Mesenchymal stem cell (in vitro differentiated cells and primary cell): ENCODE measurements at regions not wholly inside any gene's neighbourhood (a gene's known extent, or its start where the extent isn't known, plus 50 kb on each side); places are given as distances from the start of the nearest gene placed in this dataset.

Experiments used
- DNase-seq: peaks from one replicate; pipeline ENCODE4 v3.0.0-alpha.2; 2013
- H2AFZ ChIP-seq: one replicate; pipeline ENCODE4 v1.6.1; 2013; ENCODE audit warnings: low read depth, mild to moderate bottlenecking, control low read depth, inconsistent platforms, low read length, moderate library complexity
- H2AK5ac ChIP-seq: 2 replicates; pipeline ENCODE4 v1.6.1; 2013; ENCODE audit warnings: low read length, moderate library complexity, mild to moderate bottlenecking, inconsistent platforms; ENCODE audit not compliant: severe bottlenecking
- H2BK120ac ChIP-seq: one replicate; pipeline ENCODE4 v1.6.1; 2013; ENCODE audit warnings: low read depth, mild to moderate bottlenecking, inconsistent platforms, low read length, moderate library complexity
- H2BK12ac ChIP-seq, 2 experiments: one replicate each; pipeline ENCODE4 v1.6.1; 2013; ENCODE audit warnings: inconsistent platforms in 2 of 2, low read length in 2 of 2, mild to moderate bottlenecking in 2 of 2, moderate library complexity in 2 of 2, control low read depth in 1 of 2
- H2BK15ac ChIP-seq: one replicate; pipeline ENCODE4 v1.6.1; 2013; ENCODE audit warnings: mild to moderate bottlenecking, low read depth, inconsistent platforms; ENCODE audit not compliant: poor library complexity, severe bottlenecking
- H2BK5ac ChIP-seq: 2 replicates; pipeline ENCODE4 v1.6.1; 2013; ENCODE audit warnings: low read depth, mild to moderate bottlenecking, low read length, control low read depth, inconsistent platforms; ENCODE audit not compliant: poor library complexity, severe bottlenecking
- H3K14ac ChIP-seq, 2 experiments: one replicate each; pipeline ENCODE4 v1.6.1; 2013; ENCODE audit warnings: inconsistent platforms in 2 of 2, low read length in 2 of 2, control low read depth in 1 of 2, mild to moderate bottlenecking in 1 of 2, moderate library complexity in 1 of 2
- H3K18ac ChIP-seq, 2 experiments: one replicate each; pipeline ENCODE4 v1.6.1; 2013; ENCODE audit warnings: inconsistent platforms in 2 of 2, low read length in 2 of 2, control low read depth in 1 of 2, low read depth in 1 of 2, mild to moderate bottlenecking in 1 of 2
- H3K23ac ChIP-seq, 2 experiments: one replicate each; pipeline ENCODE4 v1.6.1; 2013; ENCODE audit warnings: inconsistent platforms in 2 of 2, low read length in 2 of 2, mild to moderate bottlenecking in 2 of 2, moderate library complexity in 2 of 2, control low read depth in 1 of 2
- H3K27ac ChIP-seq: 2 replicates; pipeline ENCODE4 v1.5.1; 2013; ENCODE audit warnings: mild to moderate bottlenecking, moderate library complexity, low read length, control low read depth, inconsistent platforms; ENCODE audit not compliant: poor library complexity, severe bottlenecking
- H3K27me3 ChIP-seq, 2 experiments: 2 replicates each; pipeline versions ENCODE4 v1.6.1 to v1.7.0; 2013; ENCODE audit warnings: low read length in 2 of 2, mild to moderate bottlenecking in 2 of 2, moderate library complexity in 2 of 2, control low read depth in 1 of 2, inconsistent platforms in 1 of 2; ENCODE audit not compliant: control insufficient read depth in 1 of 2, insufficient read depth in 1 of 2
- H3K36me3 ChIP-seq, 2 experiments: 2 replicates each; pipeline versions ENCODE4 v1.6.1 to v1.7.0; 2013; ENCODE audit warnings: low read length in 2 of 2, control low read depth in 1 of 2, inconsistent platforms in 1 of 2, low read depth in 1 of 2, mild to moderate bottlenecking in 1 of 2; ENCODE audit not compliant: insufficient read depth in 2 of 2, control insufficient read depth in 1 of 2
- H3K4ac ChIP-seq, 2 experiments: one replicate each; pipeline ENCODE4 v1.6.1; 2013; ENCODE audit warnings: inconsistent platforms in 2 of 2, low read length in 2 of 2, mild to moderate bottlenecking in 2 of 2, moderate library complexity in 2 of 2, control low read depth in 1 of 2, low read depth in 1 of 2
- H3K4me1 ChIP-seq: 2 replicates; pipeline ENCODE4 v1.6.1; 2013; ENCODE audit warnings: low read depth, low read length, control low read depth; ENCODE audit not compliant: control insufficient read depth, insufficient read depth
- H3K4me2 ChIP-seq: 2 replicates; pipeline ENCODE4 v1.6.1; 2013; ENCODE audit warnings: low read length, mild to moderate bottlenecking, inconsistent platforms; ENCODE audit not compliant: poor library complexity, severe bottlenecking
- H3K4me3 ChIP-seq, 2 experiments: 2 replicates each; pipeline versions ENCODE4 v1.5.1 to v1.7.0; 2013; ENCODE audit warnings: low read length in 2 of 2, mild to moderate bottlenecking in 2 of 2, control low read depth in 1 of 2, low read depth in 1 of 2; ENCODE audit not compliant: insufficient read depth in 1 of 2
- H3K79me1 ChIP-seq: replicated peaks from 2 replicates; pipeline ENCODE4 v1.6.1; 2013; ENCODE audit warnings: mild to moderate bottlenecking, control low read depth, low read length, inconsistent platforms; ENCODE audit not compliant: poor library complexity, severe bottlenecking
- H3K9ac ChIP-seq: 2 replicates; pipeline ENCODE4 v1.7.0; 2013; ENCODE audit warnings: mild to moderate bottlenecking, low read length, moderate library complexity
- H3K9me3 ChIP-seq: 2 replicates; pipeline ENCODE4 v1.7.0; 2013; ENCODE audit warnings: mild to moderate bottlenecking, low read length; ENCODE audit not compliant: control insufficient read depth
- H4K8ac ChIP-seq: one replicate; pipeline ENCODE4 v1.6.1; 2013; ENCODE audit warnings: inconsistent platforms, mild to moderate bottlenecking, low read length, moderate library complexity
- H4K91ac ChIP-seq: one replicate; pipeline ENCODE4 v1.6.1; 2013; ENCODE audit warnings: mild to moderate bottlenecking, low read length, inconsistent platforms
- WGBS: methylation state at CpG from one replicate; pipeline ENCODE4 v1.1.7; 2013; ENCODE audit warnings: mixed read lengths; 5-methylcytosine and 5-hydroxymethylcytosine counted together

- Histone ChIP-seq H3K18ac (no peak overlapping the region), H2AK5ac (no peak overlapping the region), H3K4me1 (no peaks in the 10 kb centered on the region), H2BK120ac (no peak overlapping the region), H4K8ac (no peak overlapping the region), H3K79me1 (no peaks in the 10 kb centered on the region), H3K27ac (no peak overlapping the region), H2BK15ac (no peak overlapping the region), H3K4me2 (no peak overlapping the region), H2AFZ (no peak overlapping the region), H3K4ac (no peak overlapping the region), H3K23ac (no peak overlapping the region), H2BK5ac (no peak overlapping the region), H4K91ac (no peak overlapping the region), H3K14ac (no peak overlapping the region), H3K9me3 (no peaks in the 10 kb centered on the region), H3K4me3 (no peak overlapping the region), H3K27me3 (no peaks in the 10 kb centered on the region), H3K9ac (no peak overlapping the region), H3K36me3 (no peaks in the 10 kb centered on the region), H2BK12ac (no peak overlapping the region)
- DNase-seq: no peak
Observed at GRCh38 chr1:184186167-184186566, 134.6 kb downstream of the TSEN15 start.

GRCh38 chr1:184187097-184187496 lies 135.6 kb downstream of the TSEN15 start:
- 100% methylated on average over 1 of the region's 3 CpGs for WGBS
- Histone ChIP-seq H3K4me3 (no peak overlapping the region), H2BK15ac (no peak overlapping the region), H3K36me3 (no peaks in the 10 kb centered on the region), H3K27ac (no peak overlapping the region), H2AFZ (no peak overlapping the region), H2BK5ac (no peak overlapping the region), H2BK12ac (no peak overlapping the region), H3K9ac (no peak overlapping the region), H3K27me3 (no peaks in the 10 kb centered on the region), H3K4me2 (no peak overlapping the region), H3K23ac (no peak overlapping the region), H3K4ac (no peak overlapping the region), H3K14ac (no peak overlapping the region), H3K4me1 (no peaks in the 10 kb centered on the region), H3K18ac (no peak overlapping the region), H2AK5ac (no peak overlapping the region), H4K8ac (no peak overlapping the region), H3K79me1 (no peaks in the 10 kb centered on the region), H4K91ac (no peak overlapping the region), H2BK120ac (no peak overlapping the region), H3K9me3 (no peaks in the 10 kb centered on the region)
- DNase-seq: no peak

- Histone ChIP-seq H2AFZ (no peak overlapping the region), H2BK12ac (no peak overlapping the region), H2BK5ac (no peak overlapping the region), H3K36me3 (no peaks in the 10 kb centered on the region), H3K18ac (no peak overlapping the region), H3K4me2 (no peak overlapping the region), H2AK5ac (no peak overlapping the region), H3K9ac (no peak overlapping the region), H4K91ac (no peak overlapping the region), H3K79me1 (no peaks in the 10 kb centered on the region), H3K9me3 (no peaks in the 10 kb centered on the region), H2BK120ac (no peak overlapping the region), H4K8ac (no peak overlapping the region), H3K27ac (no peak overlapping the region), H3K4ac (no peak overlapping the region), H3K14ac (no peak overlapping the region), H3K23ac (no peak overlapping the region), H3K4me3 (no peak overlapping the region), H3K4me1 (no peaks in the 10 kb centered on the region), H2BK15ac (no peak overlapping the region), H3K27me3 (no peaks in the 10 kb centered on the region)
- no peak for DNase-seq
- WGBS: 73% methylated on average over 1 of the region's 2 CpGs
Observed at GRCh38 chr1:184188037-184188436, 136.5 kb downstream of the TSEN15 start.

GRCh38 chr1:184189361-184189760 lies 137.8 kb downstream of the TSEN15 start:
- no peak for DNase-seq
- Histone ChIP-seq H4K8ac (no peak overlapping the region), H3K9ac (no peak overlapping the region), H3K4me1 (no peaks in the 10 kb centered on the region), H3K9me3 (no peaks in the 10 kb centered on the region), H3K4ac (no peak overlapping the region), H3K14ac (no peak overlapping the region), H2BK120ac (no peak overlapping the region), H3K27me3 (no peaks in the 10 kb centered on the region), H2BK5ac (no peak overlapping the region), H4K91ac (no peak overlapping the region), H3K79me1 (no peaks in the 10 kb centered on the region), H3K27ac (no peak overlapping the region), H3K23ac (no peak overlapping the region), H3K36me3 (no peaks in the 10 kb centered on the region), H2AFZ (no peak overlapping the region), H2BK12ac (no peak overlapping the region), H3K4me3 (no peak overlapping the region), H2BK15ac (no peak overlapping the region), H2AK5ac (no peak overlapping the region), H3K18ac (no peak overlapping the region), H3K4me2 (no peak overlapping the region)
